Skeletal muscle tissue (tissue), 3 donors: ENCODE measurements at regions not wholly inside any gene's neighbourhood (a gene's known extent, or its start where the extent isn't known, plus 50 kb on each side); places are given as distances from the start of the nearest gene placed in this dataset.

Experiments used
- H3K27ac ChIP-seq: one replicate; pipeline ENCODE4 v1.7.0; 2013; ENCODE audit warnings: mild to moderate bottlenecking, low read depth, low read length, inconsistent platforms
- H3K27me3 ChIP-seq, 3 donors: one replicate each; pipeline ENCODE4 v1.7.0; 2013; ENCODE audit warnings: low read length in 3 of 3; ENCODE audit not compliant: control insufficient read depth in 3 of 3, insufficient read depth in 3 of 3
- H3K36me3 ChIP-seq, 3 donors: one replicate each; pipeline ENCODE4 v1.7.0; 2013; ENCODE audit warnings: low read length in 3 of 3; ENCODE audit not compliant: control insufficient read depth in 3 of 3, insufficient read depth in 3 of 3
- H3K4me1 ChIP-seq, 3 donors: one replicate each; pipeline ENCODE4 v1.7.0; 2013; ENCODE audit warnings: low read length in 3 of 3, mild to moderate bottlenecking in 3 of 3; ENCODE audit not compliant: control insufficient read depth in 3 of 3, insufficient read depth in 3 of 3
- H3K4me3 ChIP-seq, 3 donors: one replicate each; pipeline ENCODE4 v1.7.0; 2013; ENCODE audit warnings: low read length in 3 of 3
- H3K9ac ChIP-seq, 3 donors: one replicate each; pipeline ENCODE4 v1.7.0; 2013; ENCODE audit warnings: low read length in 3 of 3, mild to moderate bottlenecking in 3 of 3, moderate library complexity in 2 of 3, low read depth in 1 of 3
- H3K9me3 ChIP-seq, 3 donors: one replicate each; pipeline ENCODE4 v1.7.0; 2013; ENCODE audit warnings: low read length in 3 of 3; ENCODE audit not compliant: control insufficient read depth in 3 of 3
- donor health status: Osteomylitis.

- peaks cover 0 to 2% (median 0%) of the 10 kb centered on the region in 3 donors for H3K9me3 ChIP-seq
- peaks cover 5 to 8% (median 6%) of the 10 kb centered on the region in 3 donors for H3K4me1 ChIP-seq
- H3K27ac ChIP-seq, result no peak overlapping the region
- H3K9ac ChIP-seq, result no peak overlapping the region
- peak overlapping the region in 2 of 3 donors; percentile 38 to 52 for H3K4me3 ChIP-seq
- peaks cover 8 to 28% (median 18%) of the 10 kb centered on the region in 3 donors for H3K27me3 ChIP-seq
- no peaks in the 10 kb centered on the region for H3K36me3 ChIP-seq
These were observed 155.1 kb upstream of the FRMD4B start for GRCh38 chr3:69540706-69541581.

DNA sequence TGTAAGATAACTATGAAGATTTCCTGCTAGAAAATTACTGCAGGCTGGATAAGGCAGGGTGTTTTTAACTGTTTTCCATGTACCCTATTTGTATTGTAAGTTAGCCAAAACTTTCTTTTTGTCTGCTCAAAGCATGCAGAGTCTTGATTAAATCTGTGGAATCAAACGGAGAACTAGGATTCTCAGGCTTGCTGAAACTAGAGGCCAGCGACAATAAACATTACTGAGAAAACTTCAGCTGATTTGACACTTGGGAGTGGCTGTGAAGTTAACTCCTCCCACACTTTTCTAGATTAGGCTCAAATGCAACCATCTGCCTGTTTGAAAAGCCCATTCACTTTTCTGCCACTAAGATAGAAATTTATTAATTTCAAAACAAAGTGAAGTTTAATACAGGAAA is 153.2 kb upstream of the FRMD4B start:
- peaks cover 0 to under 1% (median 0%) of the 10 kb centered on the region in 3 donors for H3K9me3 ChIP-seq
- H3K36me3 ChIP-seq, result no peaks in the 10 kb centered on the region
- H3K9ac ChIP-seq, result no peak overlapping the region
- peaks cover 8 to 28% (median 18%) of the 10 kb centered on the region in 3 donors for H3K27me3 ChIP-seq
- no peak overlapping the region for H3K4me3 ChIP-seq
- no peak overlapping the region for H3K27ac ChIP-seq
- H3K4me1 ChIP-seq, result peaks cover 5 to 8% (median 6%) of the 10 kb centered on the region in 3 donors

- no peak overlapping the region for H3K4me3 ChIP-seq
- H3K4me1 ChIP-seq, result peaks cover 5 to 8% (median 6%) of the 10 kb centered on the region in 3 donors
- peaks cover 8 to 27% (median 18%) of the 10 kb centered on the region in 3 donors for H3K27me3 ChIP-seq
- H3K9me3 ChIP-seq, result no peaks in the 10 kb centered on the region
- no peak overlapping the region for H3K27ac ChIP-seq
- H3K36me3 ChIP-seq, result no peaks in the 10 kb centered on the region
- no peak overlapping the region for H3K9ac ChIP-seq
These were observed 152.4 kb upstream of the FRMD4B start for GRCh38 chr3:69538281-69538680.

- peaks cover 0 to 1% (median 0%) of the 10 kb centered on the region in 3 donors for H3K4me1 ChIP-seq
- H3K36me3 ChIP-seq, result no peaks in the 10 kb centered on the region
- H3K9ac ChIP-seq, result no peak overlapping the region
- H3K9me3 ChIP-seq, result no peaks in the 10 kb centered on the region
- H3K27me3 ChIP-seq, result peaks cover 8 to 9% (median 8%) of the 10 kb centered on the region in 3 donors
- no peak overlapping the region for H3K27ac ChIP-seq
- H3K4me3 ChIP-seq, result no peak overlapping the region
These were observed 150.6 kb upstream of the FRMD4B start for GRCh38 chr3:69536306-69537020.

DNA sequence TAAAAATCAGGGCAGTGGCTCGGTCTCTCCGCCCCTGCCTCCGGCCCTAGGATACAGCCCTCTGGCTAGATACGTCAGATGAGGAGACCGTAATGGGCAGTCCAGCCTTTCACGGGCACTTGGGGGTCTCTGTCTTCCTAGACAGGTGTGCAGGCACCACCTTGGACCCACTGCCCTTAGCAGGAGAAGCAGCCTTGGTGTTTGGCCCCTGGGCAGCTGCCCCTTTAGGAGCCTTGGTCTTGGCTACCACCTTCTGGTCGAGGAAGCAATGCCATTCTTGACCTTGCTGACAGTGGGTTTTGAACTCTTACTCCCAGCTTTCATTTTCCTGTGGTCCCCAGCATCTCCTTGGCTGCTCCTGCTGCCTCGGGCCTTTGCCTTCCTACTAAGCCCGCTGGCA is 149.7 kb upstream of the FRMD4B start:
- Histone ChIP-seq H3K9me3 (no peaks in the 10 kb centered on the region), H3K27ac (no peak overlapping the region), H3K4me3 (no peak overlapping the region), H3K27me3 (peaks cover under 1% of the 10 kb centered on the region in 3 donors), H3K36me3 (no peaks in the 10 kb centered on the region), H3K4me1 (no peaks in the 10 kb centered on the region), H3K9ac (no peak overlapping the region)

DNA sequence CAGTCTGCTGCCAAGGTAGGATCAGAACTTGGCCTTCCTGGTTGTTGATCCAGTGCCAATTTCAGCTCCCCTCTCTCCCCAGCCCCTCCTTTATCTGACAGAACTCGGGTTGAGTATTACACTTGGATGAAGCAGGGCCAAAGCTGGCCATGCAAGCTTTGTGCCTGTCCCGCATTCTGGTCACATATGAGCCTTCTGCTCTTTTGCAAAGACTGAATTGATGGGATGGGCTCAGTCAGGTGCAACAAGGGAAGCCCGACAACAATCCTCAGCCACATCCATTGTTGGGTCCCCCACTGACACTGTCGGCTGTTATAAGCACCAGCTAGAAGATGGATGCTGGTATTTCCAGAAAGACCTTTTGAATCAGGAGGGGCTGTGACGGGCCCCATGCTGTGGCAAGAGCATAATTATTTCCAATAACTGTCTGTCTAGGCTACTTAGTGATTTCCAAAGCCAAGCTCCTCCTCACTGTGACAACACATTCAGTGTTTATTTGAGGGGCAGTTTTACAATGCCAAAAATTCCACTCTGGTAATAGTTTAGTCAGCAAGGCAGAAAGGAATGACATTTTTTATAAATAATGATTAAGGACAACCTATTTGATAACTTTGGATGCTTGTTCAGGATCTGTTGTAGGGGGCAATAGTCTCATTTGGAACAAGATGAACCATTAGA is 146.8 kb upstream of the FRMD4B start:
- H3K4me1 ChIP-seq, result no peaks in the 10 kb centered on the region
- H3K4me3 ChIP-seq, result no peak overlapping the region
- no peak overlapping the region for H3K27ac ChIP-seq
- no peak overlapping the region for H3K9ac ChIP-seq
- H3K9me3 ChIP-seq, result no peaks in the 10 kb centered on the region
- no peaks in the 10 kb centered on the region for H3K36me3 ChIP-seq
- no peaks in the 10 kb centered on the region for H3K27me3 ChIP-seq

DNA sequence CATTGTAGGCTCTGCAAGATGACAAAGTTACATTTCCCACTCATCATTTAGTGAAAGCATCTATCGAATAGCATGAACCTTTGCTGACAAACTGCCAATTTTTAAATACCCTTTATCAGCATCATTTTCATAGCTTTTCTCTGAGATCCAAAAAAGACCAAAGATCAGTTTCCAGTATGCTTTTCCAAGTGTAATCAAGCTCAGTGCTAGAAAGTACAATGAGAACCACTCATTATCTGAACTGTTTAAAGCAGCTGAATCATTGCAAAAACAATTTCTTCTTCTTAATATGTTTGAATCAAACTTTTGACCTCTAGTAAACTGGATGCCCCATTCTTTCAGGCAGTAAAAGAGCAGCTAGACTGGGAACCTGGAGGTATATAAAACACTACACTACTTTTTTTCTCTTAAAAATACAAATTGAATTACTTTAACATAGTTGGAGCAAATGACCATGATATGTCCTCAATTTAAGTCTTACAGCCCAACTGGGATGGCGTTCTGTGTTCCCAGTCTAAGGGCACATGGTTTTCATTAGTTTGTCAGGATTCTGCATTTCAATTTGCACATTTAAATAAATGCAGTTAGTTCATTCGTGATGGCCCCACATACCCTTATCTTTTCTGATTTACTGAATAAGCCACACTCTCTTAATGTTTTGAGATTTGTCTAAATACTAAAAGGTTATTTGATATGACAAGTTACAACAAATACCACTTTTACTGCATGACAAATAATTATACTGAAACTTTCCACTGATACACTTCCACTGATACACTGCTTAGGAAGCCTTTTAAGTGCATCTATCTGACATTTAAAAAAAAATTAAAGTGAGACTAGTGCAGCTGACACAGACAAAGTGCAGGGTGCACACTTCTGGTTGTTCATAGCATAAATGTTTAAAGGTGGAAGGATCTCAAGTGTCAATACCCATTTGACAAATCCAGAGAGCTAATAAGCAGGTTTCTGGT is 146.0 kb upstream of the FRMD4B start:
- H3K27ac ChIP-seq, result no peak overlapping the region

GRCh38 chr3:69530554-69530953 is 144.7 kb upstream of the FRMD4B start:
- Histone ChIP-seq H3K27me3 (peaks cover 0 to 2% (median 0%) of the 10 kb centered on the region in 3 donors), H3K36me3 (no peaks in the 10 kb centered on the region), H3K4me1 (no peaks in the 10 kb centered on the region), H3K9ac (no peak overlapping the region), H3K9me3 (no peaks in the 10 kb centered on the region), H3K27ac (no peak overlapping the region), H3K4me3 (no peak overlapping the region)

More for the DNA sequence above, 146.0 kb upstream of the FRMD4B start:
- Histone ChIP-seq H3K9me3 (no peaks in the 10 kb centered on the region), H3K4me1 (no peaks in the 10 kb centered on the region), H3K27me3 (no peaks in the 10 kb centered on the region), H3K4me3 (no peak overlapping the region), H3K36me3 (no peaks in the 10 kb centered on the region), H3K9ac (no peak overlapping the region)

DNA sequence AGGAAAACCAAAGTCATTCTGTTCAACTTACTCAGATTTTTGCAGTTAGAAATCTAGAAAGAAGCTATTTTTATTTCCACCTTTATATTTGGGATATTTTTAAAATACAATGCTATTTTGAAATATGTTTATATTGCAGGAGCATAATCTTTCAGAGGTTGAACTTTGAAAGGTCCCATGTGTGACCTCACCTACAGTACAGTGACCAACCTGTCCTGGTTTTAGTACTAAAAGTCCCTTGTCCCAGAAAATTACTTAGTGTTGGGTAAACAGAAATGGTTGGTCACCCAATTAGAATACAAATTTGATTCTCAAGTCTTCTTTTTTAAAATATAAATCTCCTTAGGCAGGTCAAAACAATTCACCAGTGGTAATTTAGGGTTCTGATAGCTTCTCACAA is 141.6 kb upstream of the FRMD4B start:
- Histone ChIP-seq H3K4me1 (no peaks in the 10 kb centered on the region), H3K27ac (no peak overlapping the region), H3K4me3 (no peak overlapping the region), H3K27me3 (peaks cover 0 to 2% (median 0%) of the 10 kb centered on the region in 3 donors), H3K36me3 (no peaks in the 10 kb centered on the region), H3K9ac (no peak overlapping the region), H3K9me3 (no peaks in the 10 kb centered on the region)
